ENCODE measurements at regions not wholly inside any gene's neighbourhood (a gene's known extent, or its start where the extent isn't known, plus 50 kb on each side); places are given as distances from the start of the nearest gene placed in this dataset.

GRCh38 chr15:38862099-38862498, 297.5 kb upstream of the RASGRP1 start:
- TF ChIP-seq CTCF (IDR thresholded peaks at IDR 0.05; ENCODE audit: low read depth, low read length) (no peak), EZH2phosphoT487 (IDR thresholded peaks at IDR 0.05; ENCODE audit: low read depth) (no peak)

Measured in OCI-LY3 (cell line).